ENCODE measurements at regions not wholly inside any gene's neighbourhood (a gene's known extent, or its start where the extent isn't known, plus 50 kb on each side); places are given as distances from the start of the nearest gene placed in this dataset.

- no peak overlapping the region for H3K4me3 ChIP-seq (replicated peaks in 1 of 4; ENCODE audit: control extremely low read depth in 1 of 4, insufficient read depth in 1 of 4, low read depth in 3 of 4, low read length in 4 of 4)
- H3K9ac ChIP-seq (ENCODE audit: insufficient read depth, low read length): no peak overlapping the region
- H3K79me2 ChIP-seq (ENCODE audit: control insufficient read depth, insufficient read depth, low read length): no peaks in the 10 kb centered on the region
- H3K27ac ChIP-seq (ENCODE audit: insufficient read depth, low read length): no peak overlapping the region
- H3K9me3 ChIP-seq (ENCODE audit: control insufficient read depth, insufficient read depth, low read depth, low read length): no peaks in the 10 kb centered on the region
- no peak for TF ChIP-seq EZH2 (IDR thresholded peaks at IDR 0.05; ENCODE audit: low read length, missing control alignments)
- TF ChIP-seq CTCF (conservative IDR thresholded peaks at IDR 0.05 in 1 of 2, IDR thresholded peaks at IDR 0.05 in 1 of 2; ENCODE audit: low read depth in 1 of 2, low read length in 2 of 2): peak in 1 of 2 donors; percentile 36
- H3K4me2 ChIP-seq (ENCODE audit: extremely low read depth, insufficient read depth, low read length): no peak overlapping the region
- H3K36me3 ChIP-seq (ENCODE audit: control insufficient read depth, insufficient read depth, low read length): no peaks in the 10 kb centered on the region
- no peak overlapping the region for H2AFZ ChIP-seq (ENCODE audit: low read length)
- peaks cover 9% of the 10 kb centered on the region for H3K4me1 ChIP-seq (ENCODE audit: control insufficient read depth, extremely low read depth, insufficient read depth, low read length)
- no peak for DNase-seq (ENCODE audit: low read depth in 2 of 2)
- H4K20me1 ChIP-seq (ENCODE audit: control insufficient read depth, extremely low read depth, insufficient read depth, low read length): no peaks in the 10 kb centered on the region
- no peaks in the 10 kb centered on the region for H3K27me3 ChIP-seq (ENCODE audit: control insufficient read depth, insufficient read depth, low read length)
Observed at GRCh38 chr11:92388380-92388779, 163.8 kb downstream of the FAT3 start.

GRCh38 chr11:92390783-92391182 is 166.2 kb downstream of the FAT3 start:
- Histone ChIP-seq H3K4me3 (replicated peaks in 1 of 4; ENCODE audit: control extremely low read depth in 1 of 4, insufficient read depth in 1 of 4, low read depth in 3 of 4, low read length in 4 of 4) (no peak overlapping the region), H3K9me3 (ENCODE audit: control insufficient read depth, insufficient read depth, low read depth, low read length) (no peaks in the 10 kb centered on the region), H2AFZ (ENCODE audit: low read length) (no peak overlapping the region), H3K27me3 (ENCODE audit: control insufficient read depth, insufficient read depth, low read length) (no peaks in the 10 kb centered on the region), H3K36me3 (ENCODE audit: control insufficient read depth, insufficient read depth, low read length) (no peaks in the 10 kb centered on the region), H3K4me2 (ENCODE audit: extremely low read depth, insufficient read depth, low read length) (no peak overlapping the region), H4K20me1 (ENCODE audit: control insufficient read depth, extremely low read depth, insufficient read depth, low read length) (no peaks in the 10 kb centered on the region), H3K79me2 (ENCODE audit: control insufficient read depth, insufficient read depth, low read length) (no peaks in the 10 kb centered on the region), H3K4me1 (ENCODE audit: control insufficient read depth, extremely low read depth, insufficient read depth, low read length) (no peaks in the 10 kb centered on the region), H3K27ac (ENCODE audit: insufficient read depth, low read length) (no peak overlapping the region), H3K9ac (ENCODE audit: insufficient read depth, low read length) (no peak overlapping the region)
- TF ChIP-seq CTCF (conservative IDR thresholded peaks at IDR 0.05 in 1 of 2, IDR thresholded peaks at IDR 0.05 in 1 of 2; ENCODE audit: low read depth in 1 of 2, low read length in 2 of 2): no peak
- TF ChIP-seq EZH2 (IDR thresholded peaks at IDR 0.05; ENCODE audit: low read length, missing control alignments): no peak
- DNase-seq (ENCODE audit: low read depth in 2 of 2): no peak

- no peak overlapping the region for H3K27ac ChIP-seq (ENCODE audit: insufficient read depth, low read length)
- H3K36me3 ChIP-seq (ENCODE audit: control insufficient read depth, insufficient read depth, low read length): no peaks in the 10 kb centered on the region
- H3K9ac ChIP-seq (ENCODE audit: insufficient read depth, low read length): no peak overlapping the region
- H4K20me1 ChIP-seq (ENCODE audit: control insufficient read depth, extremely low read depth, insufficient read depth, low read length): no peaks in the 10 kb centered on the region
- H3K4me3 ChIP-seq (replicated peaks in 1 of 4; ENCODE audit: control extremely low read depth in 1 of 4, insufficient read depth in 1 of 4, low read depth in 3 of 4, low read length in 4 of 4): no peak overlapping the region
- H3K9me3 ChIP-seq (ENCODE audit: control insufficient read depth, insufficient read depth, low read depth, low read length): no peaks in the 10 kb centered on the region
- no peak overlapping the region for H3K4me2 ChIP-seq (ENCODE audit: extremely low read depth, insufficient read depth, low read length)
- no peaks in the 10 kb centered on the region for H3K27me3 ChIP-seq (ENCODE audit: control insufficient read depth, insufficient read depth, low read length)
- H3K79me2 ChIP-seq (ENCODE audit: control insufficient read depth, insufficient read depth, low read length): no peaks in the 10 kb centered on the region
- H2AFZ ChIP-seq (ENCODE audit: low read length): no peak overlapping the region
- no peak for DNase-seq (ENCODE audit: low read depth in 2 of 2)
- no peaks in the 10 kb centered on the region for H3K4me1 ChIP-seq (ENCODE audit: control insufficient read depth, extremely low read depth, insufficient read depth, low read length)
- TF ChIP-seq EZH2 (IDR thresholded peaks at IDR 0.05; ENCODE audit: low read length, missing control alignments): no peak
- no peak for TF ChIP-seq CTCF (conservative IDR thresholded peaks at IDR 0.05 in 1 of 2, IDR thresholded peaks at IDR 0.05 in 1 of 2; ENCODE audit: low read depth in 1 of 2, low read length in 2 of 2)
Observed at GRCh38 chr11:92391364-92391763, 166.7 kb downstream of the FAT3 start.
